ENCODE measurements at regions not wholly inside any gene's neighbourhood (a gene's known extent, or its start where the extent isn't known, plus 50 kb on each side); places are given as distances from the start of the nearest gene placed in this dataset.

- Histone ChIP-seq H3K9me3 (ENCODE audit: control insufficient read depth, low read length) (no peaks in the 10 kb centered on the region), H3K36me3 (ENCODE audit: control insufficient read depth, insufficient read depth, low read length) (no peaks in the 10 kb centered on the region), H3K27ac (ENCODE audit: low read depth, low read length, severe bottlenecking) (no peak overlapping the region), H3K4me3 (ENCODE audit: extremely low read depth, insufficient read depth, low read length, poor library complexity, severe bottlenecking) (no peak overlapping the region), H3K4me1 (ENCODE audit: control insufficient read depth, insufficient read depth, low read length, poor library complexity, severe bottlenecking) (no peaks in the 10 kb centered on the region)
- WGBS, 2 experiments (ENCODE audit: insufficient coverage in 2 of 2), result no CpG with 5 or more reads among the region's 1 CpG
Measured at GRCh38 chr4:18751083-18751482, 729.5 kb upstream of the LCORL start.

GRCh38 chr4:18749391-18749790, 727.8 kb upstream of the LCORL start:
- Histone ChIP-seq H3K4me3 (ENCODE audit: extremely low read depth, insufficient read depth, low read length, poor library complexity, severe bottlenecking) (no peak overlapping the region), H3K27ac (ENCODE audit: low read depth, low read length, severe bottlenecking) (no peak overlapping the region), H3K4me1 (ENCODE audit: control insufficient read depth, insufficient read depth, low read length, poor library complexity, severe bottlenecking) (no peaks in the 10 kb centered on the region), H3K36me3 (ENCODE audit: control insufficient read depth, insufficient read depth, low read length) (no peaks in the 10 kb centered on the region), H3K9me3 (ENCODE audit: control insufficient read depth, low read length) (no peaks in the 10 kb centered on the region)
- 93 to 100% methylated on average over 1 to 2 of the region's 2 CpGs for WGBS, 2 experiments (ENCODE audit: insufficient coverage in 2 of 2)

GRCh38 chr4:18736551-18736950, 715.0 kb upstream of the LCORL start:
- Histone ChIP-seq H3K36me3 (ENCODE audit: control insufficient read depth, insufficient read depth, low read length) (no peaks in the 10 kb centered on the region), H3K4me3 (ENCODE audit: extremely low read depth, insufficient read depth, low read length, poor library complexity, severe bottlenecking) (no peak overlapping the region), H3K9me3 (ENCODE audit: control insufficient read depth, low read length) (no peaks in the 10 kb centered on the region), H3K4me1 (ENCODE audit: control insufficient read depth, insufficient read depth, low read length, poor library complexity, severe bottlenecking) (no peaks in the 10 kb centered on the region), H3K27ac (ENCODE audit: low read depth, low read length, severe bottlenecking) (no peak overlapping the region)

- H3K27ac ChIP-seq (ENCODE audit: low read depth, low read length, severe bottlenecking), result no peak overlapping the region
- H3K4me1 ChIP-seq (ENCODE audit: control insufficient read depth, insufficient read depth, low read length, poor library complexity, severe bottlenecking), result no peaks in the 10 kb centered on the region
- H3K9me3 ChIP-seq (ENCODE audit: control insufficient read depth, low read length), result no peaks in the 10 kb centered on the region
- H3K36me3 ChIP-seq (ENCODE audit: control insufficient read depth, insufficient read depth, low read length), result no peaks in the 10 kb centered on the region
- WGBS, 2 experiments (ENCODE audit: insufficient coverage in 2 of 2), result no CpG with 5 or more reads among the region's 3 CpGs
- H3K4me3 ChIP-seq (ENCODE audit: extremely low read depth, insufficient read depth, low read length, poor library complexity, severe bottlenecking), result no peak overlapping the region
Measured at GRCh38 chr4:18735740-18736268, 714.2 kb upstream of the LCORL start.

- H3K36me3 ChIP-seq (ENCODE audit: control insufficient read depth, insufficient read depth, low read length), result no peaks in the 10 kb centered on the region
- H3K4me1 ChIP-seq (ENCODE audit: control insufficient read depth, insufficient read depth, low read length, poor library complexity, severe bottlenecking), result no peaks in the 10 kb centered on the region
- H3K27ac ChIP-seq (ENCODE audit: low read depth, low read length, severe bottlenecking), result no peak overlapping the region
- H3K4me3 ChIP-seq (ENCODE audit: extremely low read depth, insufficient read depth, low read length, poor library complexity, severe bottlenecking), result no peak overlapping the region
- no peaks in the 10 kb centered on the region for H3K9me3 ChIP-seq (ENCODE audit: control insufficient read depth, low read length)
- 90 to 100% methylated on average over 2 of the region's 2 CpGs for WGBS, 2 experiments (ENCODE audit: insufficient coverage in 2 of 2)
Measured at GRCh38 chr4:18734405-18734804, 712.9 kb upstream of the LCORL start.

GRCh38 chr4:18733961-18734360, 712.4 kb upstream of the LCORL start:
- Histone ChIP-seq H3K4me1 (ENCODE audit: control insufficient read depth, insufficient read depth, low read length, poor library complexity, severe bottlenecking) (no peaks in the 10 kb centered on the region), H3K27ac (ENCODE audit: low read depth, low read length, severe bottlenecking) (no peak overlapping the region), H3K9me3 (ENCODE audit: control insufficient read depth, low read length) (no peaks in the 10 kb centered on the region), H3K36me3 (ENCODE audit: control insufficient read depth, insufficient read depth, low read length) (no peaks in the 10 kb centered on the region), H3K4me3 (ENCODE audit: extremely low read depth, insufficient read depth, low read length, poor library complexity, severe bottlenecking) (no peak overlapping the region)
- WGBS, 2 experiments (ENCODE audit: insufficient coverage in 2 of 2), result 86% methylated on average over 1 of the region's 2 CpGs; no CpG with 5 or more reads in 1 of the 2 experiments

GRCh38 chr4:18722748-18723191, 701.2 kb upstream of the LCORL start:
- H3K36me3 ChIP-seq (ENCODE audit: control insufficient read depth, insufficient read depth, low read length), result no peaks in the 10 kb centered on the region
- no peaks in the 10 kb centered on the region for H3K9me3 ChIP-seq (ENCODE audit: control insufficient read depth, low read length)
- no peak overlapping the region for H3K4me3 ChIP-seq (ENCODE audit: extremely low read depth, insufficient read depth, low read length, poor library complexity, severe bottlenecking)
- no peaks in the 10 kb centered on the region for H3K4me1 ChIP-seq (ENCODE audit: control insufficient read depth, insufficient read depth, low read length, poor library complexity, severe bottlenecking)
- no peak overlapping the region for H3K27ac ChIP-seq (ENCODE audit: low read depth, low read length, severe bottlenecking)
- WGBS, 2 experiments (ENCODE audit: insufficient coverage in 2 of 2), result 40 to 60% methylated on average over 1 of the region's 1 CpG

- WGBS, 2 experiments (ENCODE audit: insufficient coverage in 2 of 2), result 71 to 80% methylated on average over 7 of the region's 10 CpGs
- Histone ChIP-seq H3K4me3 (ENCODE audit: extremely low read depth, insufficient read depth, low read length, poor library complexity, severe bottlenecking) (no peak overlapping the region), H3K9me3 (ENCODE audit: control insufficient read depth, low read length) (no peaks in the 10 kb centered on the region), H3K27ac (ENCODE audit: low read depth, low read length, severe bottlenecking) (no peak overlapping the region), H3K36me3 (ENCODE audit: control insufficient read depth, insufficient read depth, low read length) (no peaks in the 10 kb centered on the region), H3K4me1 (ENCODE audit: control insufficient read depth, insufficient read depth, low read length, poor library complexity, severe bottlenecking) (no peaks in the 10 kb centered on the region)
Measured at GRCh38 chr4:18698119-18698883, 676.7 kb upstream of the LCORL start.

- Histone ChIP-seq H3K36me3 (ENCODE audit: control insufficient read depth, insufficient read depth, low read length) (no peaks in the 10 kb centered on the region), H3K9me3 (ENCODE audit: control insufficient read depth, low read length) (no peaks in the 10 kb centered on the region), H3K4me1 (ENCODE audit: control insufficient read depth, insufficient read depth, low read length, poor library complexity, severe bottlenecking) (peaks cover 10% of the 10 kb centered on the region), H3K4me3 (ENCODE audit: extremely low read depth, insufficient read depth, low read length, poor library complexity, severe bottlenecking) (no peak overlapping the region), H3K27ac (ENCODE audit: low read depth, low read length, severe bottlenecking) (no peak overlapping the region)
- 92 to 95% methylated on average over 14 to 15 of the region's 18 CpGs for WGBS, 2 experiments (ENCODE audit: insufficient coverage in 2 of 2)
Measured at GRCh38 chr4:18695733-18696527, 674.4 kb upstream of the LCORL start.

GRCh38 chr4:18691431-18692200, 670.1 kb upstream of the LCORL start:
- Histone ChIP-seq H3K27ac (ENCODE audit: low read depth, low read length, severe bottlenecking) (peak overlapping the region; percentile 67), H3K4me1 (ENCODE audit: control insufficient read depth, insufficient read depth, low read length, poor library complexity, severe bottlenecking) (peaks cover 22% of the 10 kb centered on the region), H3K9me3 (ENCODE audit: control insufficient read depth, low read length) (no peaks in the 10 kb centered on the region), H3K36me3 (ENCODE audit: control insufficient read depth, insufficient read depth, low read length) (no peaks in the 10 kb centered on the region), H3K4me3 (ENCODE audit: extremely low read depth, insufficient read depth, low read length, poor library complexity, severe bottlenecking) (no peak overlapping the region)
- 3 to 15% methylated on average over 6 of the region's 9 CpGs for WGBS, 2 experiments (ENCODE audit: insufficient coverage in 2 of 2)
